Gastroesophageal sphincter (tissue), 3 donors: ENCODE measurements at regions not wholly inside any gene's neighbourhood (a gene's known extent, or its start where the extent isn't known, plus 50 kb on each side); places are given as distances from the start of the nearest gene placed in this dataset.

Experiments used
- CTCF ChIP-seq, 4 experiments: fragments of 200-600 bp in 2 of 4; fragments of 450-650 bp in 2 of 4; sonication (generic) in 1 of 4; IDR thresholded peaks; one replicate each; pipeline ENCODE4 v1.5.1; 2017 to 2019; ENCODE audit warnings: antibody characterized with exemption in 4 of 4, mild to moderate bottlenecking in 2 of 4, moderate library complexity in 2 of 4
- POLR2A ChIP-seq, 2 donors: fragments of 450-650 bp; IDR thresholded peaks; one replicate each; pipeline ENCODE4 v1.6.1; 2017; ENCODE audit warnings: antibody characterized with exemption in 2 of 2, mild to moderate bottlenecking in 2 of 2, moderate library complexity in 1 of 2
- POLR2AphosphoS5 ChIP-seq: sonication (generic); formaldehyde crosslinking; IDR thresholded peaks from one replicate; pipeline ENCODE4 v1.6.1; 2017; ENCODE audit warnings: antibody characterized with exemption

- no peak for TF ChIP-seq CTCF (IDR thresholded peaks at IDR 0.05)
- TF ChIP-seq POLR2A (IDR thresholded peaks at IDR 0.05): no peak
- TF ChIP-seq POLR2AphosphoS5: no peak
These were observed 544.2 kb upstream of the ANKRD30A start for GRCh38 chr10:36581237-36581636.
